GM18951 (cell line): ENCODE measurements at regions not wholly inside any gene's neighbourhood (a gene's known extent, or its start where the extent isn't known, plus 50 kb on each side); places are given as distances from the start of the nearest gene placed in this dataset.

Experiments
- POLR2A ChIP-seq: IDR thresholded peaks from 4 replicates; pipeline ENCODE4 v1.6.1; 2011; ENCODE audit warnings: mild to moderate bottlenecking; ENCODE audit not compliant: insufficient read length, insufficient read depth; ENCODE audit errors: extremely low read depth
- in situ Hi-C: fragments of 300-500 bp; cut with MboI; formaldehyde crosslinking; loops from one replicate; pipeline ENCODE4 v1.12.0; 2022; ENCODE audit warnings: low sequenced_read_pairs, mixed read lengths, inconsistent platforms; ENCODE audit not compliant: unreplicated experiment

GRCh38 chr2:22499082-22499839 lies 885.7 kb upstream of the KLHL29 start:
- in situ Hi-C loops: no loop called here
- TF ChIP-seq POLR2A: no peak

- no peak for TF ChIP-seq POLR2A
- in situ Hi-C loops: no loop called here
Observed at GRCh38 chr2:22500555-22500935, 884.4 kb upstream of the KLHL29 start.

GRCh38 chr2:22501851-22502250 lies 883.1 kb upstream of the KLHL29 start:
- no peak for TF ChIP-seq POLR2A
- in situ Hi-C loops: no loop called here

- in situ Hi-C loops: no loop called here
- TF ChIP-seq POLR2A: no peak
Observed at GRCh38 chr2:22513563-22513962, 871.4 kb upstream of the KLHL29 start.

- no peak for TF ChIP-seq POLR2A
- in situ Hi-C loops: no loop called here
Observed at GRCh38 chr2:22517141-22517540, 867.8 kb upstream of the KLHL29 start.

- TF ChIP-seq POLR2A: no peak
Observed at GRCh38 chr2:22518641-22519040, 866.3 kb upstream of the KLHL29 start.

GRCh38 chr2:22520369-22521288 lies 864.4 kb upstream of the KLHL29 start:
- in situ Hi-C loops: no loop called here
- no peak for TF ChIP-seq POLR2A

More at GRCh38 chr2:22518641-22519040, 866.3 kb upstream of the KLHL29 start:
- in situ Hi-C loops: no loop called here

- in situ Hi-C loops: no loop called here
- no peak for TF ChIP-seq POLR2A
Observed at GRCh38 chr2:22521620-22522019, 863.4 kb upstream of the KLHL29 start.

- no peak for TF ChIP-seq POLR2A
- in situ Hi-C loops: no loop called here
Observed at GRCh38 chr2:22525681-22526080, 859.3 kb upstream of the KLHL29 start.

- in situ Hi-C loops: no loop called here
- TF ChIP-seq POLR2A: no peak
Observed at GRCh38 chr2:22530131-22530530, 854.8 kb upstream of the KLHL29 start.

- in situ Hi-C loops: no loop called here
- TF ChIP-seq POLR2A: no peak
Observed at GRCh38 chr2:22536133-22536532, 848.8 kb upstream of the KLHL29 start.

GRCh38 chr2:22554453-22554852 lies 830.5 kb upstream of the KLHL29 start:
- in situ Hi-C loops: no loop called here
- TF ChIP-seq POLR2A: no peak

- in situ Hi-C loops: no loop called here
- TF ChIP-seq POLR2A: no peak
Observed at GRCh38 chr2:22557406-22557805, 827.6 kb upstream of the KLHL29 start.

GRCh38 chr2:22560021-22560420 lies 825.0 kb upstream of the KLHL29 start:
- no peak for TF ChIP-seq POLR2A
- in situ Hi-C loops: no loop called here

GRCh38 chr2:22579341-22579740 lies 805.6 kb upstream of the KLHL29 start:
- no peak for TF ChIP-seq POLR2A
- in situ Hi-C loops: no loop called here
